B cell (primary cell): ENCODE measurements at regions not wholly inside any gene's neighbourhood (a gene's known extent, or its start where the extent isn't known, plus 50 kb on each side); places are given as distances from the start of the nearest gene placed in this dataset.

Experiments used
- ATAC-seq: fragments of 200-7000 bp; cut with Tn5 transposase; one replicate; pipeline ENCODE4 v1.10.0; 2021; ENCODE audit warnings: low read depth, mild to moderate bottlenecking, moderate number of reproducible peaks, moderate library complexity
- CTCF ChIA-PET: fragments of 350-600 bp; sonication (Branson Sonifier 250); formaldehyde crosslinking; loops from one replicate; lab custom pipeline; 2021; ENCODE audit warnings: antibody characterized with exemption, inconsistent platforms; lab: Charles Lee
- POLR2A ChIA-PET: fragments of 350-600 bp; sonication (Branson Sonifier 250); formaldehyde crosslinking; loops from one replicate; lab custom pipeline; 2021; ENCODE audit warnings: antibody characterized with exemption; lab: Charles Lee
- DNase-seq: peaks from one replicate; pipeline ENCODE4 v3.0.0; 2013
- H2AFZ ChIP-seq: 2 replicates; pipeline ENCODE4 v1.6.1; 2012; ENCODE audit warnings: mild to moderate bottlenecking, low read depth, low read length; ENCODE audit not compliant: insufficient read depth, poor library complexity, severe bottlenecking
- H3K27ac ChIP-seq, 2 donors: 1 replicate in 1 of 2; 2 replicates in 1 of 2; pipeline ENCODE4 v1.5.1; 2012 to 2013; ENCODE audit warnings: low read length in 2 of 2, mild to moderate bottlenecking in 2 of 2, moderate library complexity in 1 of 2
- H3K27me3 ChIP-seq, 4 experiments: fragments of 200-600 bp in 1 of 4; sonication (generic) in 1 of 4; replicated peaks in 1 of 4; 1 replicate in 2 of 4; 2 replicates in 2 of 4; pipeline versions ENCODE4 v1.6.1 to v1.7.0; 2013 to 2016; ENCODE audit warnings: low read length in 3 of 4, mild to moderate bottlenecking in 2 of 4, mixed read lengths in 1 of 4, moderate library complexity in 1 of 4; ENCODE audit not compliant: insufficient read depth in 4 of 4, control insufficient read depth in 3 of 4; ENCODE audit errors: control extremely low read depth in 1 of 4
- H3K36me3 ChIP-seq, 2 experiments: replicated peaks in 1 of 2; 1 replicate in 1 of 2; 2 replicates in 1 of 2; pipeline versions ENCODE4 v1.6.1 to v1.7.1; 2013; ENCODE audit warnings: low read length in 1 of 2; ENCODE audit not compliant: insufficient read depth in 2 of 2, control insufficient read depth in 1 of 2; ENCODE audit errors: control extremely low read depth in 1 of 2, extremely low read depth in 1 of 2
- H3K4me1 ChIP-seq, 2 donors: fragments of 200-600 bp in 1 of 2; sonication (generic) in 1 of 2; 1 replicate in 1 of 2; 2 replicates in 1 of 2; pipeline versions ENCODE4 v1.5.1 to v1.6.1; 2013 to 2017; ENCODE audit warnings: low read length in 2 of 2; ENCODE audit not compliant: control insufficient read depth in 2 of 2, insufficient read depth in 2 of 2
- H3K4me2 ChIP-seq: replicated peaks from 2 replicates; pipeline ENCODE3; 2012; ENCODE audit warnings: mild to moderate bottlenecking, low read depth, low read length; ENCODE audit not compliant: poor library complexity, severe bottlenecking
- H3K4me3 ChIP-seq, 5 experiments: fragments of 200-600 bp in 1 of 5; sonication (generic) in 1 of 5; 1 replicate in 3 of 5; 2 replicates in 2 of 5; pipeline versions ENCODE4 v1.5.1 to v1.7.0; 2011 to 2016; ENCODE audit warnings: low read length in 4 of 5, mild to moderate bottlenecking in 4 of 5, low read depth in 2 of 5, control low read depth in 1 of 5, moderate library complexity in 1 of 5; ENCODE audit not compliant: insufficient read depth in 1 of 5; ENCODE audit errors: control extremely low read depth in 1 of 5, extremely low read depth in 1 of 5
- H3K79me2 ChIP-seq: fragments of 200-600 bp; sonication (generic); one replicate; pipeline ENCODE4 v1.6.0; 2016; ENCODE audit warnings: low read length; ENCODE audit not compliant: control insufficient read depth, insufficient read depth
- H3K9ac ChIP-seq: fragments of 200-600 bp; sonication (generic); 2 replicates; pipeline ENCODE4 v1.6.1; 2017; ENCODE audit warnings: mild to moderate bottlenecking, low read length, moderate library complexity
- H3K9me3 ChIP-seq, 3 donors: one replicate each; pipeline versions ENCODE4 v1.6.1 to v1.7.1; 2013; ENCODE audit warnings: low read length in 2 of 3; ENCODE audit not compliant: control insufficient read depth in 2 of 3, insufficient read depth in 1 of 3; ENCODE audit errors: control extremely low read depth in 1 of 3
- H4K20me1 ChIP-seq: 2 replicates; pipeline ENCODE4 v1.6.0; 2012; ENCODE audit warnings: mild to moderate bottlenecking, low read length; ENCODE audit not compliant: insufficient read depth, control insufficient read depth, poor library complexity, severe bottlenecking
- H3K27ac Mint-ChIP-seq: one replicate; pipeline ENCODE4 v1.8.0; 2021; ENCODE audit warnings: mixed read lengths
- H3K27me3 Mint-ChIP-seq: one replicate; pipeline ENCODE4 v1.8.0; 2021; ENCODE audit warnings: mixed read lengths
- H3K4me1 Mint-ChIP-seq: one replicate; pipeline ENCODE4 v1.8.0; 2021; ENCODE audit warnings: mixed read lengths
- H3K4me3 Mint-ChIP-seq: one replicate; pipeline ENCODE4 v1.8.0; 2021; ENCODE audit warnings: mixed read lengths
- H3K9me3 Mint-ChIP-seq: one replicate; pipeline ENCODE4 v1.8.0; 2022; ENCODE audit warnings: mixed read lengths; ENCODE audit not compliant: insufficient read depth
- EZH2 ChIP-seq: IDR thresholded peaks from 2 replicates; pipeline ENCODE4 v1.6.1; 2012; ENCODE audit warnings: borderline replicate concordance, low read depth, mild to moderate bottlenecking, moderate library complexity, low read length; ENCODE audit not compliant: insufficient read depth, poor library complexity, severe bottlenecking
- WGBS: methylation state at CpG from one replicate; pipeline ENCODE4 v1.1.5; 2013; ENCODE audit warnings: missing lambda C conversion rate; ENCODE audit not compliant: insufficient coverage; 5-methylcytosine and 5-hydroxymethylcytosine counted together
- intact Hi-C: fragments of 100-400 bp; cut with micrococcal nuclease; formaldehyde crosslinking; loops from one replicate; pipeline ENCODE4 v1.10.0; 2022
- TF ChIP-seq, protein P1 (sequence below): fragments of 200-600 bp; IDR thresholded peaks from one replicate; pipeline ENCODE4 v1.8.0; 2022; ENCODE audit warnings: antibody characterized with exemption, mild to moderate bottlenecking

- DNase-seq: no peak
- Mint-ChIP-seq H3K9me3 (no peaks in the 10 kb centered on the region), H3K4me3 (no peak overlapping the region), H3K27me3 (no peaks in the 10 kb centered on the region), H3K27ac (no peak overlapping the region), H3K4me1 (no peaks in the 10 kb centered on the region)
- 80% methylated on average over 3 of the region's 3 CpGs for WGBS
- no peak overlapping the region for H2AFZ ChIP-seq
- no peak overlapping the region for H3K4me3 ChIP-seq
- H3K4me2 ChIP-seq: no peak overlapping the region
- no peak overlapping the region for H3K27ac ChIP-seq
- ATAC-seq: no peak
- ChIA-PET CTCF (no interaction called here), POLR2A (no interaction called here)
- H3K9me3 ChIP-seq: peaks cover 0 to 5% (median 0%) of the 10 kb centered on the region in 3 donors
- H4K20me1 ChIP-seq: no peaks in the 10 kb centered on the region
- H3K27me3 ChIP-seq: no peaks in the 10 kb centered on the region
- no peaks in the 10 kb centered on the region for H3K4me1 ChIP-seq
- no peak for TF ChIP-seq EZH2
- intact Hi-C loops: loop anchor here (10.0 kb wide), 1 partner anchor 1792 kb away; no protein-coding TSS in a partner anchor
- H3K9ac ChIP-seq: no peak overlapping the region
- no peaks in the 10 kb centered on the region for H3K79me2 ChIP-seq
- no peaks in the 10 kb centered on the region for H3K36me3 ChIP-seq
Observed at GRCh38 chr19:30783212-30783611, 411.0 kb downstream of the ZNF536 start.

DNA sequence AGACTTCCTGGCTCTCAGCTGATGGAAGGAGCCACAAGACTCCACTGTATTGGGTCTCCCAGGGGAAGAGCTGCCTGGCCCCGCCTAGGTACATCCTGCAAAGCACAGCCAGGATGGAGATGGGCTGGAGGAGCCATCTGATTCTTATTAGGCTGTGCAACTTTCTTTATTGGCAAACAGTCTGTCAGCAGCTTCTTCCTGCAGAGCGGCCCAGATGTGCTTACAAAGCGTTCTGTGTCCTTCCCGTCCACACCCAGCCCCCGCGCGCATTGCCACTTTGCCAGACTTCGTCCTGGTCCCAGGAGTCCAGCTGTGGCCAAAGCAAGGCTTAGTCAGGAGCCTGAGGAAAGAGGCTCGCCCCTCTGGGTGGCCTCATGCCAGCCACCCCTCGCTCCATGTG, 409.3 kb downstream of the ZNF536 start:
- Histone ChIP-seq H2AFZ (no peak overlapping the region), H3K9ac (no peak overlapping the region), H3K27ac (no peak overlapping the region), H3K36me3 (no peaks in the 10 kb centered on the region), H4K20me1 (no peaks in the 10 kb centered on the region), H3K4me1 (no peaks in the 10 kb centered on the region), H3K27me3 (no peaks in the 10 kb centered on the region), H3K4me2 (no peak overlapping the region), H3K9me3 (peaks cover 0 to 8% (median 0%) of the 10 kb centered on the region in 3 donors), H3K79me2 (no peaks in the 10 kb centered on the region), H3K4me3 (no peak overlapping the region)
- no peaks in the 10 kb centered on the region for H3K9me3 Mint-ChIP-seq
- WGBS: 90% methylated on average over 8 of the region's 10 CpGs
- TF ChIP-seq, protein P1, sequence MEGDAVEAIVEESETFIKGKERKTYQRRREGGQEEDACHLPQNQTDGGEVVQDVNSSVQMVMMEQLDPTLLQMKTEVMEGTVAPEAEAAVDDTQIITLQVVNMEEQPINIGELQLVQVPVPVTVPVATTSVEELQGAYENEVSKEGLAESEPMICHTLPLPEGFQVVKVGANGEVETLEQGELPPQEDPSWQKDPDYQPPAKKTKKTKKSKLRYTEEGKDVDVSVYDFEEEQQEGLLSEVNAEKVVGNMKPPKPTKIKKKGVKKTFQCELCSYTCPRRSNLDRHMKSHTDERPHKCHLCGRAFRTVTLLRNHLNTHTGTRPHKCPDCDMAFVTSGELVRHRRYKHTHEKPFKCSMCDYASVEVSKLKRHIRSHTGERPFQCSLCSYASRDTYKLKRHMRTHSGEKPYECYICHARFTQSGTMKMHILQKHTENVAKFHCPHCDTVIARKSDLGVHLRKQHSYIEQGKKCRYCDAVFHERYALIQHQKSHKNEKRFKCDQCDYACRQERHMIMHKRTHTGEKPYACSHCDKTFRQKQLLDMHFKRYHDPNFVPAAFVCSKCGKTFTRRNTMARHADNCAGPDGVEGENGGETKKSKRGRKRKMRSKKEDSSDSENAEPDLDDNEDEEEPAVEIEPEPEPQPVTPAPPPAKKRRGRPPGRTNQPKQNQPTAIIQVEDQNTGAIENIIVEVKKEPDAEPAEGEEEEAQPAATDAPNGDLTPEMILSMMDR: no peak
- no peak for TF ChIP-seq EZH2
- no peaks in the 10 kb centered on the region for H3K4me1 Mint-ChIP-seq
- POLR2A ChIA-PET: no interaction called here
- intact Hi-C loops: loop anchor here (10.0 kb wide), 1 partner anchor 1793 kb away; no protein-coding TSS in a partner anchor
- no peak overlapping the region for H3K27ac Mint-ChIP-seq
- DNase-seq (no peak), ATAC-seq (no peak)
- no peak overlapping the region for H3K4me3 Mint-ChIP-seq
- CTCF ChIA-PET: no interaction called here
- H3K27me3 Mint-ChIP-seq: no peaks in the 10 kb centered on the region
